Right lobe of liver (tissue), 4 donors: ENCODE measurements at regions not wholly inside any gene's neighbourhood (a gene's known extent, or its start where the extent isn't known, plus 50 kb on each side); places are given as distances from the start of the nearest gene placed in this dataset.

Source experiments
- POLR2A ChIP-seq: fragments of 450-650 bp; IDR thresholded peaks from one replicate; pipeline ENCODE4 v1.6.1; 2017; ENCODE audit warnings: antibody characterized with exemption, mild to moderate bottlenecking
- TF ChIP-seq, protein P1 (sequence below), 4 donors: fragments of 200-600 bp in 3 of 4; fragments of 450-650 bp in 1 of 4; IDR thresholded peaks; one replicate each; pipeline versions ENCODE4 v1.5.1 to v1.8.0; 2016 to 2022; ENCODE audit warnings: antibody characterized with exemption in 4 of 4, mild to moderate bottlenecking in 2 of 4
- donor health status: DM: no; HTN: no; CAD: no.
- donor health status: DM: no; HTN: no; CAD: no.
- donor health status: DM: no; HTN: yes; CAD: no.

DNA sequence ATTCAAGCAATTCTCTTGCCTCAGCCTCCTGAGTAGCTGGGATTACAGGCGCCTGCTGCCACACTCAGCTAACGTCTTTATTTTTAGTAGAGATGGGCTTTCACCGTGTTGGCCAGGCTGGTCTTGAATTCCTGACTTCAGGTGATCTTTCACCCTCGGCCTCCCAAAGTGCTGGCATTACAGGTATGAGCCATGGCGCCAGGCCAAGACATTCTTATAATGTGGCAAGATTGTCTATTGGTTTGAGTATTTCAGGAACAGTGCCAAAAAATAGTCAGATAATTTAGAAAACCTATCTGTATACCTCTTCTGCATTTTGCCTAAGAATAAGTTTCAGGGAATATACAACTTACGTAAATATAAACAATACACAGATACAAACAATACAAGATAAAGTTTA, 136.8 kb downstream of the TMA16 start:
- TF ChIP-seq, protein P1, sequence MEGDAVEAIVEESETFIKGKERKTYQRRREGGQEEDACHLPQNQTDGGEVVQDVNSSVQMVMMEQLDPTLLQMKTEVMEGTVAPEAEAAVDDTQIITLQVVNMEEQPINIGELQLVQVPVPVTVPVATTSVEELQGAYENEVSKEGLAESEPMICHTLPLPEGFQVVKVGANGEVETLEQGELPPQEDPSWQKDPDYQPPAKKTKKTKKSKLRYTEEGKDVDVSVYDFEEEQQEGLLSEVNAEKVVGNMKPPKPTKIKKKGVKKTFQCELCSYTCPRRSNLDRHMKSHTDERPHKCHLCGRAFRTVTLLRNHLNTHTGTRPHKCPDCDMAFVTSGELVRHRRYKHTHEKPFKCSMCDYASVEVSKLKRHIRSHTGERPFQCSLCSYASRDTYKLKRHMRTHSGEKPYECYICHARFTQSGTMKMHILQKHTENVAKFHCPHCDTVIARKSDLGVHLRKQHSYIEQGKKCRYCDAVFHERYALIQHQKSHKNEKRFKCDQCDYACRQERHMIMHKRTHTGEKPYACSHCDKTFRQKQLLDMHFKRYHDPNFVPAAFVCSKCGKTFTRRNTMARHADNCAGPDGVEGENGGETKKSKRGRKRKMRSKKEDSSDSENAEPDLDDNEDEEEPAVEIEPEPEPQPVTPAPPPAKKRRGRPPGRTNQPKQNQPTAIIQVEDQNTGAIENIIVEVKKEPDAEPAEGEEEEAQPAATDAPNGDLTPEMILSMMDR (IDR thresholded peaks at IDR 0.05), result no peak
- TF ChIP-seq POLR2A, result no peak
